Activated CD4-positive, alpha-beta memory T cell treated with anti-CD3 and anti-CD28 coated beads for 36 hours (primary cell): ENCODE measurements at regions not wholly inside any gene's neighbourhood (a gene's known extent, or its start where the extent isn't known, plus 50 kb on each side); places are given as distances from the start of the nearest gene placed in this dataset.
"Not testable (repeated sequence)": the region's sequence is repeated elsewhere in the genome, so short reads cannot be mapped to it uniquely, and the experiment has no call there.

ENCODE experiments used
- CTCF ChIA-PET: fragments of 350-600 bp; sonication (Branson Sonifier 250); formaldehyde crosslinking; loops from one replicate; lab custom pipeline; 2021; ENCODE audit warnings: antibody characterized with exemption, inconsistent platforms; lab: Charles Lee
- POLR2A ChIA-PET: fragments of 350-600 bp; sonication (Branson Sonifier 250); formaldehyde crosslinking; loops from one replicate; lab custom pipeline; 2021; ENCODE audit warnings: antibody characterized with exemption; lab: Charles Lee
- DNase-seq: peaks from one replicate; pipeline ENCODE4 v3.0.0-alpha.2; 2020
- H3K27ac Mint-ChIP-seq: one replicate; pipeline ENCODE4 v1.8.0; 2021; ENCODE audit warnings: mixed read lengths
- H3K27me3 Mint-ChIP-seq: one replicate; pipeline ENCODE4 v1.8.0; 2021; ENCODE audit warnings: mixed read lengths
- H3K36me3 Mint-ChIP-seq: one replicate; pipeline ENCODE4 v1.8.0; 2021; ENCODE audit warnings: mixed read lengths
- H3K4me1 Mint-ChIP-seq: one replicate; pipeline ENCODE4 v1.8.0; 2021; ENCODE audit warnings: low read depth, mixed read lengths
- H3K4me3 Mint-ChIP-seq: one replicate; pipeline ENCODE4 v1.8.0; 2021; ENCODE audit warnings: mild to moderate bottlenecking, mixed read lengths
- H3K9me3 Mint-ChIP-seq: one replicate; pipeline ENCODE4 v1.8.0; 2021; ENCODE audit warnings: mixed read lengths
- intact Hi-C: fragments of 100-400 bp; cut with micrococcal nuclease; formaldehyde crosslinking; loops from one replicate; pipeline ENCODE4 v1.15.1; 2023

- intact Hi-C loops, H3K4me3 Mint-ChIP-seq, DNase-seq, H3K9me3 Mint-ChIP-seq, POLR2A ChIA-PET, H3K27me3 Mint-ChIP-seq, H3K36me3 Mint-ChIP-seq, CTCF ChIA-PET, H3K4me1 Mint-ChIP-seq, H3K27ac Mint-ChIP-seq: not testable (repeated sequence)
These were observed 5001.9 kb upstream of the OR11H1 start for GRCh38 chr22:10526079-10526478.

GRCh38 chr22:10531141-10531540 is 4996.9 kb upstream of the OR11H1 start:
- H3K27me3 Mint-ChIP-seq, H3K4me1 Mint-ChIP-seq, H3K4me3 Mint-ChIP-seq, H3K36me3 Mint-ChIP-seq, H3K27ac Mint-ChIP-seq, intact Hi-C loops, H3K9me3 Mint-ChIP-seq, POLR2A ChIA-PET, DNase-seq, CTCF ChIA-PET: not testable (repeated sequence)

GRCh38 chr22:10572531-10572930 is 4955.5 kb upstream of the OR11H1 start:
- POLR2A ChIA-PET, intact Hi-C loops, H3K27ac Mint-ChIP-seq: not testable (repeated sequence)

GRCh38 chr22:10601071-10601470 is 4926.9 kb upstream of the OR11H1 start:
- POLR2A ChIA-PET, H3K27me3 Mint-ChIP-seq, intact Hi-C loops, H3K27ac Mint-ChIP-seq, H3K9me3 Mint-ChIP-seq, H3K36me3 Mint-ChIP-seq, DNase-seq, H3K4me3 Mint-ChIP-seq, CTCF ChIA-PET, H3K4me1 Mint-ChIP-seq: not testable (repeated sequence)

More at GRCh38 chr22:10572531-10572930, 4955.5 kb upstream of the OR11H1 start:
- H3K4me1 Mint-ChIP-seq, DNase-seq, H3K4me3 Mint-ChIP-seq, H3K27me3 Mint-ChIP-seq, CTCF ChIA-PET, H3K9me3 Mint-ChIP-seq, H3K36me3 Mint-ChIP-seq: not testable (repeated sequence)

DNA sequence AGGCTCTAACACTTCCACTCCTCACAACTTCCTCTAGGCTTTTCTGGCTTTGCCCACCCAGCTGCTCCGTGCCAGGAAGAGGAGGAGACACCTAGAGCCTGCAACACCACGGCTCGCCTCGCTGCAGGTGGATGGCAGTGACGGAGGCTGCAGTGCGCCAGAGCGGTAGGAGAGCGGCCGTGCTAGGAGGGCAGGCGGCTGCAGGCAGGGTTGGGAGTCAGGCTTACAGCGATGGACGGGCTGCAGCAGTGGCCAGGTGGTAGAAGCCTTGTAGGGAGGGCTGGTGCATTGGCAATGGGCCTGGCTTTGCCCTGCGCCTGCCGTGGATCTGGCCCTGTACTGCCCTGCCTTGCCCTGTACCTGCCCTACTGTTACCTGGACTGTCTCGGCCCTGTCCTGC is 4896.0 kb upstream of the OR11H1 start:
- H3K36me3 Mint-ChIP-seq, intact Hi-C loops, POLR2A ChIA-PET, H3K27me3 Mint-ChIP-seq, H3K4me1 Mint-ChIP-seq, H3K4me3 Mint-ChIP-seq, H3K9me3 Mint-ChIP-seq, CTCF ChIA-PET, DNase-seq, H3K27ac Mint-ChIP-seq: not testable (repeated sequence)

GRCh38 chr22:10635341-10635740 is 4892.7 kb upstream of the OR11H1 start:
- H3K4me3 Mint-ChIP-seq, H3K27me3 Mint-ChIP-seq, CTCF ChIA-PET, H3K4me1 Mint-ChIP-seq, H3K9me3 Mint-ChIP-seq, POLR2A ChIA-PET, H3K27ac Mint-ChIP-seq, intact Hi-C loops, H3K36me3 Mint-ChIP-seq, DNase-seq: not testable (repeated sequence)

- H3K27me3 Mint-ChIP-seq, intact Hi-C loops, H3K27ac Mint-ChIP-seq, POLR2A ChIA-PET, H3K4me1 Mint-ChIP-seq, H3K9me3 Mint-ChIP-seq, CTCF ChIA-PET, H3K4me3 Mint-ChIP-seq, H3K36me3 Mint-ChIP-seq, DNase-seq: not testable (repeated sequence)
These were observed 4865.2 kb upstream of the OR11H1 start for GRCh38 chr22:10662818-10663217.

GRCh38 chr22:10673065-10673464 is 4854.9 kb upstream of the OR11H1 start:
- intact Hi-C loops, H3K27ac Mint-ChIP-seq, H3K9me3 Mint-ChIP-seq: not testable (repeated sequence)

GRCh38 chr22:10678720-10679119 is 4849.3 kb upstream of the OR11H1 start:
- H3K4me1 Mint-ChIP-seq, CTCF ChIA-PET, H3K4me3 Mint-ChIP-seq, H3K36me3 Mint-ChIP-seq, DNase-seq, H3K27ac Mint-ChIP-seq, H3K9me3 Mint-ChIP-seq, POLR2A ChIA-PET, H3K27me3 Mint-ChIP-seq, intact Hi-C loops: not testable (repeated sequence)

More at GRCh38 chr22:10673065-10673464, 4854.9 kb upstream of the OR11H1 start:
- CTCF ChIA-PET, H3K36me3 Mint-ChIP-seq, H3K27me3 Mint-ChIP-seq, DNase-seq, H3K4me1 Mint-ChIP-seq, H3K4me3 Mint-ChIP-seq, POLR2A ChIA-PET: not testable (repeated sequence)

DNA sequence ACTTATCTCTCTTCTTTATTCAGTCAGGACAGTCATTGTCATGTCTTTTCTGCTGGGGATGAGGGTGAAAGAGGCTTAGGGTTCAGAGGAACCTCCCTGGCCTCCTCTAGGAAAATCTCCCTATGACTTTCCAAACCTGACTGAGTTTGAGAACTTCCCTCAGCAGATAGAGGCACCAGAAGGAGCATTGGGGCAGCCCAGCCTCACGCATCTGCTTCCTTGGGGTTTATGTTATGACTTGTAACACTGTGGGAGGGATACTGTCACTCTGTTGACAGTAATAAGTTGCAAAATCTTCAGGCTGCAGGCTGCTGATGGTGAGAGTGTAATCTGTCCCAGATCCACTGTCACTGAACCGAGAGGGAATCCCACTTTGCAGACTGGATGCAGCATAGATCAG is 4842.6 kb upstream of the OR11H1 start:
- DNase-seq, H3K27me3 Mint-ChIP-seq, H3K27ac Mint-ChIP-seq, intact Hi-C loops, H3K36me3 Mint-ChIP-seq, H3K4me3 Mint-ChIP-seq, CTCF ChIA-PET, POLR2A ChIA-PET, H3K4me1 Mint-ChIP-seq: not testable (repeated sequence)
- H3K9me3 Mint-ChIP-seq: peaks cover 12% of the 10 kb centered on the region

DNA sequence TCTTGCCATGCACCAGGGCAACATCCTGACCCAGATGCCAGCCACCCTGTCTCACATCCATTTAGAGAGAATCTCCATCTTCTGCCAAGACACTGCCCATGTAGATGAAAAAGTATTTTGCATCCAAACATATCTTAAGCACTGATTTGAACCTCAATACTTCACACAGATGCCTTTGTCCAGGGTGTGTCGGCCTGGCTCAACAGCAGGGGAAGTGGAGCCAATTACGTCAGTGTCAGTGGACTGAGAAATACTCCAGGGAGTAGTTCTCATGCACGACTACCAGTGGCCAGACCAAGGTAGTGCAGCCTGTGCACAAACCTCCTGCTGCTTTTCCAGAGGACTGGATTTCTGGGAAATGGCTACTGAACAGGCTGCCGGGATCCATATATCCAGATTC is 4840.7 kb upstream of the OR11H1 start:
- H3K27me3 Mint-ChIP-seq, H3K4me3 Mint-ChIP-seq, CTCF ChIA-PET, POLR2A ChIA-PET, H3K27ac Mint-ChIP-seq, H3K4me1 Mint-ChIP-seq, H3K36me3 Mint-ChIP-seq, DNase-seq, intact Hi-C loops: not testable (repeated sequence)
- peaks cover 12% of the 10 kb centered on the region for H3K9me3 Mint-ChIP-seq

DNA sequence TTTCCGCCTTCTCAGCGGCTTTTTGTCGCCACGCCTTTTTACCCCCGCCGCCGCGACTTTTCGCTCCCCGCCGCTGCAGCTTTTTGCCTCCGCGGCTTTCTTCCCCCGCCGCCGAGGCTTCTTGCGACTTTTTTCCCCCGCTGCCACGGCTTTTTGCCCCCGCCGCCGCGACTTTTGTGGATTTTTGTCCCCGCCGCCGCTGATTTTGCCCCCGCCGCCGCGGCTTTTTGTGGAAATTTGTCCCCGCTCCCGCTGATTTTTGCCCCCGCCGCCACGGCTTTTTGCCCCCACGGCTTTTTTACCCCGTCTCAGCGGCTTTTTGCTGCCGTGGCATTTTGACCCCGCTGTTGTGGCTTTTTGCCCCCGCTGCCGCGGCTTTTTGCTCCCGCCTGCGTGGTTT is 4829.2 kb upstream of the OR11H1 start:
- CTCF ChIA-PET: not testable (repeated sequence)

GRCh38 chr22:10699301-10700097 is 4828.5 kb upstream of the OR11H1 start:
- peaks cover 18% of the 10 kb centered on the region for H3K9me3 Mint-ChIP-seq
- H3K4me1 Mint-ChIP-seq, H3K36me3 Mint-ChIP-seq, H3K27me3 Mint-ChIP-seq, POLR2A ChIA-PET, intact Hi-C loops, CTCF ChIA-PET, H3K4me3 Mint-ChIP-seq, H3K27ac Mint-ChIP-seq, DNase-seq: not testable (repeated sequence)

More for the DNA sequence above, 4829.2 kb upstream of the OR11H1 start:
- H3K36me3 Mint-ChIP-seq, intact Hi-C loops, H3K27me3 Mint-ChIP-seq, H3K27ac Mint-ChIP-seq, POLR2A ChIA-PET, H3K4me1 Mint-ChIP-seq, H3K4me3 Mint-ChIP-seq, DNase-seq: not testable (repeated sequence)
- peaks cover 18% of the 10 kb centered on the region for H3K9me3 Mint-ChIP-seq
